Astrocyte (in vitro differentiated cells and primary cell): ENCODE measurements at regions not wholly inside any gene's neighbourhood (a gene's known extent, or its start where the extent isn't known, plus 50 kb on each side); places are given as distances from the start of the nearest gene placed in this dataset.

Source experiments
- CTCF ChIP-seq: IDR thresholded peaks from 2 replicates; pipeline ENCODE4 v1.5.1; 2011; ENCODE audit warnings: low read depth, mild to moderate bottlenecking, inconsistent platforms, low read length, moderate library complexity; ENCODE audit not compliant: insufficient read depth
- EZH2 ChIP-seq: IDR thresholded peaks from 2 replicates; pipeline ENCODE4 v1.6.1; 2012; ENCODE audit warnings: mild to moderate bottlenecking, low read length, inconsistent platforms; ENCODE audit not compliant: insufficient read depth

- TF ChIP-seq CTCF (no peak), EZH2 (no peak)
These were observed 284.2 kb upstream of the LRRC7 start for GRCh38 chr1:69283516-69283915.
